Caco-2 (cell line): ENCODE measurements at regions not wholly inside any gene's neighbourhood (a gene's known extent, or its start where the extent isn't known, plus 50 kb on each side); places are given as distances from the start of the nearest gene placed in this dataset.

Experiments
- BruUV-seq: library from RNA; stranded (reverse); fragments of 400-500 nt; replicated peaks from 2 replicates; lab custom pipeline; 2021; lab: Mats Ljungman, UMichigan
- CTCF ChIA-PET: fragments of 300-600 bp; sonication (Branson Sonifier 250); formaldehyde crosslinking; loops from one replicate; lab custom pipeline; 2022; ENCODE audit warnings: antibody characterized with exemption; lab: Charles Lee
- POLR2A ChIA-PET: fragments of 300-600 bp; sonication (Branson Sonifier 250); formaldehyde crosslinking; loops from one replicate; lab custom pipeline; 2022; ENCODE audit warnings: antibody characterized with exemption; lab: Charles Lee
- DNase-seq, 2 experiments: peaks; one replicate each; pipeline versions ENCODE4 v3.0.0 to v3.0.0-alpha.2; 2020 to 2022
- H3K27me3 ChIP-seq: replicated peaks from 2 replicates; pipeline ENCODE4 v1.6.0; 2011; ENCODE audit warnings: low read length; ENCODE audit not compliant: control insufficient read depth, insufficient read depth
- H3K36me3 ChIP-seq: 2 replicates; pipeline ENCODE4 v1.5.1; 2011; ENCODE audit warnings: low read length; ENCODE audit not compliant: control insufficient read depth, insufficient read depth
- H3K4me1 ChIP-seq: fragments of 250-450 bp; sonication (Bioruptor Pico); 2 replicates; pipeline ENCODE4 v1.5.1; 2020; ENCODE audit warnings: mild to moderate bottlenecking
- H3K4me3 ChIP-seq: 2 replicates; pipeline ENCODE4 v1.5.1; 2011; ENCODE audit warnings: low read depth, mild to moderate bottlenecking, control low read depth, low read length
- H3K9me3 ChIP-seq: fragments of 250-450 bp; sonication (Bioruptor Pico); 2 replicates; pipeline ENCODE4 v1.5.1; 2020; ENCODE audit warnings: mild to moderate bottlenecking, moderate library complexity
- H3K27ac Mint-ChIP-seq: one replicate; pipeline ENCODE4 v1.8.0; 2022; ENCODE audit warnings: mixed read lengths; ENCODE audit not compliant: unreplicated experiment
- H3K27me3 Mint-ChIP-seq: one replicate; pipeline ENCODE4 v1.8.0; 2022; ENCODE audit warnings: mixed read lengths; ENCODE audit not compliant: insufficient read depth, unreplicated experiment
- H3K36me3 Mint-ChIP-seq: one replicate; pipeline ENCODE4 v1.8.0; 2022; ENCODE audit warnings: mild to moderate bottlenecking, mixed read lengths; ENCODE audit not compliant: insufficient read depth, unreplicated experiment
- H3K4me1 Mint-ChIP-seq: one replicate; pipeline ENCODE4 v1.8.0; 2022; ENCODE audit warnings: low read depth, mixed read lengths; ENCODE audit not compliant: unreplicated experiment
- H3K4me3 Mint-ChIP-seq: one replicate; pipeline ENCODE4 v1.8.0; 2022; ENCODE audit warnings: mild to moderate bottlenecking, moderate library complexity, mixed read lengths; ENCODE audit not compliant: unreplicated experiment
- H3K9me3 Mint-ChIP-seq: one replicate; pipeline ENCODE4 v1.8.0; 2022; ENCODE audit warnings: mixed read lengths; ENCODE audit not compliant: unreplicated experiment
- CTCF ChIP-seq, 2 experiments: fragments of 200-600 bp in 1 of 2; IDR thresholded peaks; 1 replicate in 1 of 2; 2 replicates in 1 of 2; pipeline versions ENCODE4 v1.5.1 to v1.8.0; 2011 to 2022; ENCODE audit warnings: antibody characterized with exemption in 1 of 2, control low read depth in 1 of 2, inconsistent platforms in 1 of 2, low read depth in 1 of 2, low read length in 1 of 2, mild to moderate bottlenecking in 1 of 2, moderate library complexity in 1 of 2; ENCODE audit not compliant: insufficient read depth in 1 of 2, severe bottlenecking in 1 of 2, unreplicated experiment in 1 of 2
- intact Hi-C: fragments of 100-400 bp; cut with micrococcal nuclease; formaldehyde crosslinking; loops from one replicate; pipeline ENCODE4 v1.10.0; 2022; ENCODE audit not compliant: unreplicated experiment

- POLR2A ChIA-PET = no interaction called here
- DNase-seq = no peak
- H3K36me3 ChIP-seq = no peaks in the 10 kb centered on the region
- Mint-ChIP-seq H3K4me1 (peaks cover 10% of the 10 kb centered on the region), H3K4me3 (no peak overlapping the region), H3K27me3 (no peaks in the 10 kb centered on the region), H3K9me3 (peaks cover 11% of the 10 kb centered on the region), H3K27ac (no peak overlapping the region), H3K36me3 (no peaks in the 10 kb centered on the region)
- no TSS peak for BruUV-seq
- H3K9me3 ChIP-seq = no peaks in the 10 kb centered on the region
- no peak overlapping the region for H3K4me3 ChIP-seq
- CTCF ChIA-PET = no interaction called here
- no peaks in the 10 kb centered on the region for H3K4me1 ChIP-seq
- TF ChIP-seq CTCF (IDR thresholded peaks at IDR 0.05; ENCODE audit: insufficient read depth in 1 of 2, low read depth in 1 of 2, low read length in 1 of 2, severe bottlenecking in 1 of 2, unreplicated experiment in 1 of 2) = no peak
- no peaks in the 10 kb centered on the region for H3K27me3 ChIP-seq
- intact Hi-C loops = loop anchor here (5.0 to 10.0 kb wide), 2 partner anchors 208 to 571 kb away; no protein-coding TSS in a partner anchor
Measured at GRCh38 chr6:8705435-8706020, 270.2 kb upstream of the SLC35B3 start.

DNA sequence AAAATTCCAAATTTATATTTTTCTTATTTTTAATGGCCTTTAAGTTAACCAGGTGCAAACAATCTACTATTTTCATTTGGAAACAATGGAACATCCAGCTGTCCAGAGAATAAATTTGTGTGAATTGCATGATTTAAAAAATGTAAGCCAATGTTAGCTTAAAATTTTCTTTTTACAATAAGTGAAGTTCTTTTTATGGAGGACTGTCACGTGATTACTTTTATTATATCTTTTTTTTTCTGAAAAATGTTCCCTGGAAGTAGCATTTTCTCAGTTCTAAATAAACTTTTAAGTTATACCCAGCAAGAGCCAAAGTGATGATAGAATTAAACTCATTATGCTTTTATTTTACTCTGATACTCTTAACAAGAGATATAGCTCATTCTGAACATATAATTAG, 267.7 kb upstream of the SLC35B3 start:
- Mint-ChIP-seq H3K4me1 (peaks cover 3% of the 10 kb centered on the region), H3K27me3 (no peaks in the 10 kb centered on the region), H3K36me3 (no peaks in the 10 kb centered on the region), H3K4me3 (no peak overlapping the region), H3K9me3 (peaks cover 11% of the 10 kb centered on the region), H3K27ac (no peak overlapping the region)
- no TSS peak for BruUV-seq
- H3K4me3 ChIP-seq = no peak overlapping the region
- no peaks in the 10 kb centered on the region for H3K27me3 ChIP-seq
- POLR2A ChIA-PET = no interaction called here
- H3K9me3 ChIP-seq = no peaks in the 10 kb centered on the region
- no peaks in the 10 kb centered on the region for H3K36me3 ChIP-seq
- intact Hi-C loops = loop anchor here (10.0 kb wide), 1 partner anchor 568 kb away; no protein-coding TSS in a partner anchor
- TF ChIP-seq CTCF (IDR thresholded peaks at IDR 0.05; ENCODE audit: insufficient read depth in 1 of 2, low read depth in 1 of 2, low read length in 1 of 2, severe bottlenecking in 1 of 2, unreplicated experiment in 1 of 2) = no peak
- CTCF ChIA-PET = no interaction called here
- DNase-seq = no peak
- H3K4me1 ChIP-seq = no peaks in the 10 kb centered on the region

- CTCF ChIA-PET = no interaction called here
- no TSS peak for BruUV-seq
- no peak overlapping the region for H3K27ac Mint-ChIP-seq
- intact Hi-C loops = no loop called here
- H3K4me3 Mint-ChIP-seq = no peak overlapping the region
- H3K4me1 ChIP-seq = no peaks in the 10 kb centered on the region
- no peaks in the 10 kb centered on the region for H3K27me3 ChIP-seq
- peaks cover 17% of the 10 kb centered on the region for H3K9me3 Mint-ChIP-seq
- POLR2A ChIA-PET = no interaction called here
- no peaks in the 10 kb centered on the region for H3K27me3 Mint-ChIP-seq
- peaks cover 6% of the 10 kb centered on the region for H3K36me3 Mint-ChIP-seq
- TF ChIP-seq CTCF (IDR thresholded peaks at IDR 0.05; ENCODE audit: insufficient read depth in 1 of 2, low read depth in 1 of 2, low read length in 1 of 2, severe bottlenecking in 1 of 2, unreplicated experiment in 1 of 2) = no peak
- H3K9me3 ChIP-seq = peaks cover 16% of the 10 kb centered on the region
- no peaks in the 10 kb centered on the region for H3K36me3 ChIP-seq
- no peaks in the 10 kb centered on the region for H3K4me1 Mint-ChIP-seq
- no peak overlapping the region for H3K4me3 ChIP-seq
- no peak for DNase-seq
Measured at GRCh38 chr6:8688821-8689220, 253.5 kb upstream of the SLC35B3 start.
